Peyer's patch (tissue), 4 donors: ENCODE measurements at regions not wholly inside any gene's neighbourhood (a gene's known extent, or its start where the extent isn't known, plus 50 kb on each side); places are given as distances from the start of the nearest gene placed in this dataset.
"Not testable (repeated sequence)": the region's sequence is repeated elsewhere in the genome, so short reads cannot be mapped to it uniquely, and the experiment has no call there.

Experiments
- CTCF ChIP-seq, 6 experiments: fragments of 450-650 bp in 4 of 6; fragments of 200-600 bp in 2 of 6; sonication (generic) in 1 of 6; IDR thresholded peaks; one replicate each; pipeline ENCODE4 v1.5.1; 2017 to 2019; ENCODE audit warnings: antibody characterized with exemption in 6 of 6, mild to moderate bottlenecking in 3 of 6, moderate library complexity in 1 of 6
- POLR2A ChIP-seq, 2 donors: fragments of 450-650 bp; IDR thresholded peaks; one replicate each; pipeline ENCODE4 v1.5.1; 2017; ENCODE audit warnings: antibody characterized with exemption in 2 of 2, mild to moderate bottlenecking in 2 of 2, moderate library complexity in 2 of 2

GRCh38 chr5:156226485-156226884 lies 100.5 kb upstream of the SGCD start:
- not testable (repeated sequence) for TF ChIP-seq POLR2A, CTCF (IDR thresholded peaks at IDR 0.05)
